K562 (cell line): ENCODE measurements at regions not wholly inside any gene's neighbourhood (a gene's known extent, or its start where the extent isn't known, plus 50 kb on each side); places are given as distances from the start of the nearest gene placed in this dataset.

Experiments used
- ATAC-seq: fragments of 200-7000 bp; cut with Tn5 transposase; 3 replicates; pipeline ENCODE4 v1.9.1; 2020; ENCODE audit warnings: moderate library complexity
- BruUV-seq: library from RNA; stranded (reverse); fragments of 400-500 nt; replicated peaks from 2 replicates; lab custom pipeline; 2021; lab: Mats Ljungman, UMichigan
- CTCF ChIA-PET: fragments of 300-600 bp; formaldehyde crosslinking; extraction: SDS; loops from one replicate; lab custom pipeline; 2021; ENCODE audit warnings: low intra/inter-chr PET ratio; lab: Yijun Ruan, JAX
- POLR2A ChIA-PET: fragments of 300-600, 350-650 bp; sonication (Branson Sonifier 250); formaldehyde crosslinking; extraction: SDS; loops from one replicate; lab custom pipeline; 2021; ENCODE audit warnings: antibody characterized with exemption, inconsistent platforms; lab: Yijun Ruan, JAX
- DNase-seq, 4 experiments: peaks; one replicate each; pipeline versions ENCODE4 v3.0.0 to v3.0.0-alpha.2; 2011 to 2018; ENCODE audit warnings: low spot score in 3 of 4, mixed read lengths in 3 of 4; ENCODE audit errors: extremely low read depth in 1 of 4
- FAIRE-seq: peaks from 2 replicates; lab custom pipeline; 2011; peaks lifted over from hg19 to GRCh38; lab: Jason Lieb, UNC
- H2AFZ ChIP-seq: 2 replicates; pipeline ENCODE4 v1.6.0; 2011; ENCODE audit warnings: low read depth, low read length, control low read depth, inconsistent platforms
- H3K27ac ChIP-seq: fragments of 200-600 bp; 3 replicates; pipeline ENCODE4 v1.8.0; 2011; ENCODE audit warnings: low read depth, mild to moderate bottlenecking, control low read depth, inconsistent platforms, low read length, moderate library complexity, mixed read lengths; ENCODE audit errors: extremely low read depth
- H3K27me3 ChIP-seq, 2 experiments: fragments of 300-600 bp in 1 of 2; 2 replicates in 1 of 2; 3 replicates in 1 of 2; pipeline versions ENCODE4 v1.6.0 to v1.8.0; 2011; ENCODE audit warnings: inconsistent platforms in 2 of 2, low read length in 2 of 2, mild to moderate bottlenecking in 1 of 2, mixed read lengths in 1 of 2, moderate library complexity in 1 of 2; ENCODE audit not compliant: control insufficient read depth in 2 of 2, insufficient read depth in 2 of 2
- H3K36me3 ChIP-seq: fragments of 300-600 bp; 3 replicates; pipeline ENCODE4 v1.8.0; 2011; ENCODE audit warnings: mild to moderate bottlenecking, low read length, inconsistent platforms; ENCODE audit not compliant: control insufficient read depth, insufficient read depth
- H3K4me1 ChIP-seq, 2 experiments: fragments of 200-600 bp in 1 of 2; replicated peaks in 1 of 2; 2 replicates in 1 of 2; 3 replicates in 1 of 2; pipeline versions ENCODE4 v1.5.1 to v1.8.0; 2011; ENCODE audit warnings: inconsistent platforms in 2 of 2, low read length in 2 of 2, mild to moderate bottlenecking in 1 of 2, mixed read lengths in 1 of 2, moderate library complexity in 1 of 2; ENCODE audit not compliant: control insufficient read depth in 2 of 2, insufficient read depth in 2 of 2
- H3K4me2 ChIP-seq: 2 replicates; pipeline ENCODE4 v1.6.1; 2011; ENCODE audit warnings: low read length, control low read depth, inconsistent platforms, mixed read lengths; ENCODE audit not compliant: insufficient read depth
- H3K4me3 ChIP-seq: fragments of 200-600 bp; sonication (generic), shearing (Covaris generic); 2 replicates; pipeline ENCODE4 v1.5.1; 2016; ENCODE audit warnings: control low read depth, inconsistent platforms
- H3K79me2 ChIP-seq: fragments of 200-600 bp; 3 replicates; pipeline ENCODE4 v1.8.0; 2011; ENCODE audit warnings: low read length, inconsistent platforms; ENCODE audit not compliant: control insufficient read depth, insufficient read depth
- H3K9ac ChIP-seq, 2 experiments: 2 replicates each; pipeline versions ENCODE4 v1.6.0 to v1.6.1; 2011; ENCODE audit warnings: low read depth in 2 of 2, low read length in 2 of 2, control low read depth in 1 of 2, inconsistent platforms in 1 of 2, mild to moderate bottlenecking in 1 of 2, mixed read lengths in 1 of 2; ENCODE audit not compliant: insufficient read depth in 1 of 2
- H3K9me1 ChIP-seq: one replicate; pipeline ENCODE4 v1.6.0; 2011; ENCODE audit warnings: inconsistent platforms, mild to moderate bottlenecking, low read length, moderate library complexity; ENCODE audit not compliant: control insufficient read depth, insufficient read depth
- H3K9me3 ChIP-seq: replicated peaks from 2 replicates; pipeline ENCODE4 v1.5.1; 2011; ENCODE audit warnings: low read depth, low read length, inconsistent platforms; ENCODE audit not compliant: control insufficient read depth, insufficient read depth
- H4K20me1 ChIP-seq: replicated peaks from 2 replicates; pipeline ENCODE4 v1.6.1; 2011; ENCODE audit warnings: low read length, inconsistent platforms, mixed read lengths; ENCODE audit not compliant: control insufficient read depth, insufficient read depth
- CLOCK ChIP-seq: fragments of 250-450 bp; sonication (Bioruptor Pico); IDR thresholded peaks from 2 replicates; pipeline ENCODE4 v1.4.0; 2020; ENCODE audit warnings: mild to moderate bottlenecking, moderate library complexity, borderline replicate concordance
- CXXC5 ChIP-seq: fragments of 250-450 bp; sonication (Bioruptor Pico); IDR thresholded peaks from 2 replicates; pipeline ENCODE4 v1.8.0; 2022; ENCODE audit warnings: inconsistent platforms, mild to moderate bottlenecking, moderate library complexity
- GTF2B ChIP-seq: IDR thresholded peaks from 2 replicates; pipeline ENCODE4 v1.6.1; 2011; ENCODE audit not compliant: insufficient read length; ENCODE audit errors: extremely low read depth
- HINFP ChIP-seq: fragments of 450-650 bp; conservative IDR thresholded peaks from 2 replicates; pipeline ENCODE4 v1.6.1; 2016; ENCODE audit warnings: missing genetic modification characterization, low read depth, mild to moderate bottlenecking, control low read depth, missing compliant biosample characterization
- TFE3 ChIP-seq: fragments of 450-650 bp; formaldehyde crosslinking; IDR thresholded peaks from 2 replicates; pipeline ENCODE4 v1.4.0; 2020; ENCODE audit warnings: mild to moderate bottlenecking, mixed read lengths
- ZNF224 ChIP-seq: sonication (generic); formaldehyde crosslinking; IDR thresholded peaks from 2 replicates; pipeline ENCODE4 v1.8.0; 2022; ENCODE audit warnings: mild to moderate bottlenecking, missing genetic modification reagents
- ZNF707 ChIP-seq: fragments of 250-450 bp; sonication (Bioruptor Pico); conservative IDR thresholded peaks from 2 replicates; pipeline ENCODE4 v1.8.0; 2022; ENCODE audit warnings: inconsistent platforms, mild to moderate bottlenecking, moderate library complexity
- WGBS: fragments of 100-300 bp; shearing (Covaris generic); methylation state at CpG from one replicate; pipeline ENCODE4 v1.1.6; 2016; ENCODE audit warnings: low coverage, mixed read lengths; ENCODE audit not compliant: insufficient coverage; ENCODE audit errors: missing lambda C conversion rate; 5-methylcytosine and 5-hydroxymethylcytosine counted together
- in situ Hi-C: fragments of 300-500 bp; cut with MboI; formaldehyde crosslinking; loops from 4 replicates; pipeline ENCODE4 v1.15.0; 2018; ENCODE audit warnings: inconsistent platforms, mixed read lengths
- intact Hi-C: fragments of 100-400 bp; cut with micrococcal nuclease; formaldehyde crosslinking; loops from 2 replicates; pipeline ENCODE4 v1.14.2; 2022

GRCh38 chr15:31831596-31831995 is 198.7 kb upstream of the CHRNA7 start:
- FAIRE-seq (no peak), DNase-seq (no peak), ATAC-seq (no peak)
- H4K20me1 ChIP-seq = no peaks in the 10 kb centered on the region
- no peak overlapping the region for H3K4me3 ChIP-seq
- no peaks in the 10 kb centered on the region for H3K36me3 ChIP-seq
- no peak overlapping the region for H3K27ac ChIP-seq
- no peaks in the 10 kb centered on the region for H3K27me3 ChIP-seq
- H3K79me2 ChIP-seq = no peaks in the 10 kb centered on the region
- intact Hi-C loops = no loop called here
- in situ Hi-C loops = no loop called here
- CTCF ChIA-PET = no interaction called here
- no peak overlapping the region for H3K9ac ChIP-seq
- H3K4me2 ChIP-seq = no peak overlapping the region
- no peaks in the 10 kb centered on the region for H3K4me1 ChIP-seq
- no peaks in the 10 kb centered on the region for H3K9me3 ChIP-seq
- H2AFZ ChIP-seq = no peak overlapping the region
- no TSS peak for BruUV-seq
- 0% methylated on average over 10 of the region's 10 CpGs for WGBS
- TF ChIP-seq ZNF224 (CRISPR knock-in tag) (no peak), HINFP (no peak), GTF2B (no peak), CLOCK (no peak), ZNF707 (CRISPR knock-in tag) (no peak), TFE3 (CRISPR knock-in tag) (no peak), CXXC5 (CRISPR knock-in tag) (no peak)
- H3K9me1 ChIP-seq = no peaks in the 10 kb centered on the region
- POLR2A ChIA-PET = no interaction called here
